ENCODE measurements at regions not wholly inside any gene's neighbourhood (a gene's known extent, or its start where the extent isn't known, plus 50 kb on each side); places are given as distances from the start of the nearest gene placed in this dataset.

DNA sequence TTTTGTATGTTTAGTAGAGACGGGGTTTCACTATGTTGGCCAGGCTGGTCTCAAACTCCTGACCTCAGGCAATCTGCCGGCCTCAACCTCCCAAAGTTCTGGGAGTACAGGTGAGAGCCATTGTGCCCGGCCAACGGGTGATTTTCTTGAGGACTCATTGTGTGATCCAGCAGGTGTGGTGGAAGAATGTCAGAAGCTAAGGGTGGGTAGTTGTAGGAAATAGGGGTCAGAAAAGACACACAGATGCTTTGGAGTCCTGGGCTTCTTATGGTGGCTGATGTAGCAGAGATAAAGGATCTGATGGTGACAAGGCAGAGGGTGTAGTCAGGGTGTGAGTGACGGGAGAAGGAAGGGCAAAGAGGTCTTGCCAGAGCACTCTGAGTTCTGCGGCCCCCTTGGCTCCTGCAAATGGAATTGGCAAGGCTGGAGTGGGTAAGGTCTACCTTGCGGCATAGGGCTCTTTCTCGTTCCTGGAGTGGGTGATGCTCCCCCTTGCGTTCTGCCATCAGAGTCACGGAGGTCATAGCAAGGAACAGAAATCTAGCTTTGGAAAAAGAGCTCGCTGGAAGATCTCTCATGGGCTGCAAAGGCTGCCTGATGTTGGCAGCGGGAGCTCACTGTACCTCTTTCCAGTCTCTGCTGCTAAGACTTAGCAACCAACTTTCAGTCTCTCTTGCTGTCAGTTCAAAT lies 97.2 kb downstream of the SREK1 start (continued):
- TF ChIP-seq KDM1A (IDR thresholded peaks at IDR 0.05; ENCODE audit: borderline replicate concordance, low read length) = no peak
- TF ChIP-seq, protein P1, sequence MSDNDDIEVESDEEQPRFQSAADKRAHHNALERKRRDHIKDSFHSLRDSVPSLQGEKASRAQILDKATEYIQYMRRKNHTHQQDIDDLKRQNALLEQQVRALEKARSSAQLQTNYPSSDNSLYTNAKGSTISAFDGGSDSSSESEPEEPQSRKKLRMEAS (IDR thresholded peaks at IDR 0.05) = no peak
- TF ChIP-seq CEBPB (IDR thresholded peaks at IDR 0.05; ENCODE audit: low read depth, low read length) = no peak
- TF ChIP-seq CHD2 (IDR thresholded peaks at IDR 0.05; ENCODE audit: low read length) = no peak
- no peak for TF ChIP-seq CTBP2 (IDR thresholded peaks at IDR 0.05; ENCODE audit: borderline replicate concordance, insufficient read depth, insufficient read length, low read length)
- no peak for TF ChIP-seq GTF2F1 (IDR thresholded peaks at IDR 0.05; ENCODE audit: borderline replicate concordance, low read depth, low read length)
